ENCODE measurements at regions not wholly inside any gene's neighbourhood (a gene's known extent, or its start where the extent isn't known, plus 50 kb on each side); places are given as distances from the start of the nearest gene placed in this dataset.

DNA sequence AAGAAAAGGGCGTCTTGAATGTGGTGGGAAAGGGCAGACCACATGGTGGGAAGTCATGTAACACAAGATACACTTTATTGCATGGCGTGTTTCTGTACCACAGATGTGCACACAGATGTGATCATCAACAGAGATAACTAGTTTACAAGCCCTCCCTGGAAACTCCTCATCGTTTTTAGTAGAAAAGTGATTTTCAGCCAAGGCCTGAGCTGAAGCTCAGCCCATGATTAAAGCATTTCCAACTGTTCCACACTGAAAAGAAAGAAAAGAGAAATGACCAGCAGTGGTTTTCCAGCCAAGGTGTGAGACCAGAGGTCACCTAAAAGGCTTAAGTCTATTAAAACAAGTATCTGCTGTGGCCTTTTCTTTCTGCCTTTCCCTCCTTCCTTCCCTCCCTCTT lies 463.9 kb upstream of the JAG1 start:
- Histone ChIP-seq H3K9me3 (ENCODE audit: low read length) (no peaks in the 10 kb centered on the region), H3K27ac (ENCODE audit: extremely low read length, insufficient read depth, low read length) (no peak overlapping the region), H3K9ac (ENCODE audit: insufficient read depth, low read depth, low read length) (no peak overlapping the region), H2AFZ (ENCODE audit: low read length) (no peak overlapping the region), H3K4me3 (replicated peaks in 1 of 3; ENCODE audit: insufficient read depth in 1 of 3, low read depth in 2 of 3, low read length in 3 of 3) (no peak overlapping the region), H3K27me3 (ENCODE audit: control insufficient read depth in 1 of 2, insufficient read depth in 2 of 2, low read length in 2 of 2) (no peaks in the 10 kb centered on the region; a peak in 1 of 5 replicates), H4K20me1 (ENCODE audit: insufficient read depth, low read length) (no peaks in the 10 kb centered on the region), H3K4me1 (ENCODE audit: insufficient read depth, low read length) (no peaks in the 10 kb centered on the region), H3K4me2 (ENCODE audit: low read depth, low read length) (no peak overlapping the region), H3K36me3 (replicated peaks in 1 of 2; ENCODE audit: control insufficient read depth in 1 of 2, insufficient read depth in 2 of 2, low read length in 2 of 2) (no peaks in the 10 kb centered on the region), H3K79me2 (ENCODE audit: insufficient read depth, low read length) (no peaks in the 10 kb centered on the region)
- no peak for TF ChIP-seq POLR2A (IDR thresholded peaks at IDR 0.05; ENCODE audit: insufficient read depth in 1 of 2, low read depth in 2 of 2, low read length in 2 of 2)
- TF ChIP-seq HDAC2 (CRISPR knock-in tag; IDR thresholded peaks at IDR 0.05): no peak
- TF ChIP-seq, protein P1, sequence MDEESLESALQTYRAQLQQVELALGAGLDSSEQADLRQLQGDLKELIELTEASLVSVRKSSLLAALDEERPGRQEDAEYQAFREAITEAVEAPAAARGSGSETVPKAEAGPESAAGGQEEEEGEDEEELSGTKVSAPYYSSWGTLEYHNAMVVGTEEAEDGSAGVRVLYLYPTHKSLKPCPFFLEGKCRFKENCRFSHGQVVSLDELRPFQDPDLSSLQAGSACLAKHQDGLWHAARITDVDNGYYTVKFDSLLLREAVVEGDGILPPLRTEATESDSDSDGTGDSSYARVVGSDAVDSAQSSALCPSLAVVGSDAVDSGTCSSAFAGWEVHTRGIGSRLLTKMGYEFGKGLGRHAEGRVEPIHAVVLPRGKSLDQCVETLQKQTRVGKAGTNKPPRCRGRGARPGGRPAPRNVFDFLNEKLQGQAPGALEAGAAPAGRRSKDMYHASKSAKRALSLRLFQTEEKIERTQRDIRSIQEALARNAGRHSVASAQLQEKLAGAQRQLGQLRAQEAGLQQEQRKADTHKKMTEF (CRISPR knock-in tag; IDR thresholded peaks at IDR 0.05): no peak
- TF ChIP-seq CREB1 (IDR thresholded peaks at IDR 0.05): no peak
- no peak for TF ChIP-seq CREB1 (CRISPR knock-in tag; IDR thresholded peaks at IDR 0.05)
- no peak for TF ChIP-seq ZFP36 (IDR thresholded peaks at IDR 0.05; ENCODE audit: borderline replicate concordance, low read depth, low read length, partially characterized antibody)
- TF ChIP-seq ZSCAN25 (CRISPR knock-in tag; IDR thresholded peaks at IDR 0.05): no peak
- TF ChIP-seq ZNF296 (CRISPR knock-in tag; conservative IDR thresholded peaks at IDR 0.05): no peak
- no peak for TF ChIP-seq ZBTB1 (CRISPR knock-in tag; IDR thresholded peaks at IDR 0.05; ENCODE audit: borderline replicate concordance)
- TF ChIP-seq CCAR2 (optimal IDR thresholded peaks at IDR 0.05; ENCODE audit: low read depth, low read length): no peak
- WGBS (ENCODE audit: low lambda C conversion rate): under 1% methylated on average over 3 of the region's 3 CpGs
- no peak for ATAC-seq
- in situ Hi-C loops (cut with HindIII; ENCODE audit: extremely low pct_ligation_motif_present, low pct_unique_long_range_greater_than_20kb): no loop called here
- ChIA-PET CTCF (ENCODE audit: low intra/inter-chr PET ratio, low total read pairs) (no interaction called here), POLR2A (no interaction called here)
- no peak for FAIRE-seq
- DNase-seq (ENCODE audit: low spot score): no peak
- BruUV-seq (replicated peaks): no TSS peak
- intact Hi-C loops (cut with micrococcal nuclease; ENCODE audit: unreplicated experiment): no loop called here

DNA sequence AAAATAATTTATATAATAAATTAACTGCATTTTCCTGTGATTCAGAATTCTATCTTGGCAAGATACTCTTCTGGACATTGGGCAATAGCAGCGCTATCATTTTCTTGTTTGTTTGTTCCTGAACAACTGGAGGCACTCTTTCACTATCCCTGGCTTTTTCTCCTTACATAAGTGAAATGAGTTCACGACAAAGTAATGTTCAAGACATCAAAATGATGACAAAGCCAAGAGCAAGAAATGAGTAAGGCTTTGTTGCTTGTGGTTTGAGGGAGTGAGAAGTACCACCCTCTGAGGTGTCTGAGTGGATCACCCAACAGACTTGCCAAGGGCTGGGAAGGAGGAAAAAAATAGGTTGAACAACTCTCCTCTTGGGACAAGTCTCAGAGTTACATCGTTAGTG lies 466.6 kb upstream of the JAG1 start:
- Histone ChIP-seq H4K20me1 (ENCODE audit: insufficient read depth, low read length) (no peaks in the 10 kb centered on the region), H3K27me3 (ENCODE audit: control insufficient read depth in 1 of 2, insufficient read depth in 2 of 2, low read length in 2 of 2) (no peaks in the 10 kb centered on the region; a peak in 1 of 5 replicates), H3K27ac (ENCODE audit: extremely low read length, insufficient read depth, low read length) (no peak overlapping the region), H3K4me3 (replicated peaks in 1 of 3; ENCODE audit: insufficient read depth in 1 of 3, low read depth in 2 of 3, low read length in 3 of 3) (no peak overlapping the region), H3K4me1 (ENCODE audit: insufficient read depth, low read length) (no peaks in the 10 kb centered on the region), H3K79me2 (ENCODE audit: insufficient read depth, low read length) (no peaks in the 10 kb centered on the region), H3K36me3 (replicated peaks in 1 of 2; ENCODE audit: control insufficient read depth in 1 of 2, insufficient read depth in 2 of 2, low read length in 2 of 2) (no peaks in the 10 kb centered on the region), H2AFZ (ENCODE audit: low read length) (no peak overlapping the region), H3K9me3 (ENCODE audit: low read length) (no peaks in the 10 kb centered on the region), H3K9ac (ENCODE audit: insufficient read depth, low read depth, low read length) (no peak overlapping the region), H3K4me2 (ENCODE audit: low read depth, low read length) (no peak overlapping the region)
- TF ChIP-seq, protein P2, sequence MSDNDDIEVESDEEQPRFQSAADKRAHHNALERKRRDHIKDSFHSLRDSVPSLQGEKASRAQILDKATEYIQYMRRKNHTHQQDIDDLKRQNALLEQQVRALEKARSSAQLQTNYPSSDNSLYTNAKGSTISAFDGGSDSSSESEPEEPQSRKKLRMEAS (IDR thresholded peaks at IDR 0.05): no peak
- TF ChIP-seq EZH2 (conservative IDR thresholded peaks at IDR 0.05; ENCODE audit: low read depth, low read length) (no peak), CEBPB (IDR thresholded peaks at IDR 0.05; ENCODE audit: borderline replicate concordance, low read depth, low read length) (0 out of 2 replicates have a peak, but pooled peaks have one; percentile 11)
- in situ Hi-C loops (cut with HindIII; ENCODE audit: extremely low pct_ligation_motif_present, low pct_unique_long_range_greater_than_20kb): no loop called here
- intact Hi-C loops (cut with micrococcal nuclease; ENCODE audit: unreplicated experiment): no loop called here
- CTCF ChIA-PET (ENCODE audit: low intra/inter-chr PET ratio, low total read pairs): no interaction called here
- POLR2A ChIA-PET: no interaction called here
- under 1% methylated on average over 3 of the region's 3 CpGs for WGBS (ENCODE audit: low lambda C conversion rate)
- DNase-seq (ENCODE audit: low spot score) (no peak), FAIRE-seq (no peak), ATAC-seq (no peak)
- no TSS peak for BruUV-seq (replicated peaks)
